Panc1 (cell line): ENCODE measurements at regions not wholly inside any gene's neighbourhood (a gene's known extent, or its start where the extent isn't known, plus 50 kb on each side); places are given as distances from the start of the nearest gene placed in this dataset.

Experiments
- ATAC-seq: fragments of 200-7000 bp; cut with Tn5 transposase; 2 replicates; pipeline ENCODE4 v1.9.1; 2020; ENCODE audit warnings: mild to moderate bottlenecking, moderate library complexity
- BruUV-seq: library from RNA; stranded (reverse); fragments of 400-500 nt; replicated peaks from 2 replicates; lab custom pipeline; 2021; lab: Mats Ljungman, UMichigan
- CTCF ChIA-PET: fragments of 300-600 bp; sonication (Branson Sonifier 250); formaldehyde crosslinking; loops from one replicate; lab custom pipeline; 2022; ENCODE audit warnings: antibody characterized with exemption; lab: Charles Lee
- POLR2A ChIA-PET: fragments of 300-600 bp; sonication (Branson Sonifier 250); formaldehyde crosslinking; loops from one replicate; lab custom pipeline; 2022; ENCODE audit warnings: antibody characterized with exemption; lab: Charles Lee
- DNase-seq: peaks from one replicate; pipeline ENCODE4 v3.0.0-alpha.2; 2010; ENCODE audit warnings: low read depth, low spot score
- H3K27ac ChIP-seq: 2 replicates; pipeline ENCODE4 v1.5.1; 2011; ENCODE audit warnings: mild to moderate bottlenecking, low read length, inconsistent platforms
- H3K27me3 ChIP-seq: fragments of 200-500 bp; sonication (Bioruptor generic); 2 replicates; pipeline ENCODE4 v1.6.0; 2014; ENCODE audit warnings: low read length, inconsistent platforms; ENCODE audit not compliant: control insufficient read depth, insufficient read depth
- H3K36me3 ChIP-seq: fragments of 200-500 bp; sonication (Bioruptor generic); 2 replicates; pipeline ENCODE4 v1.5.1; 2014; ENCODE audit warnings: inconsistent platforms, mild to moderate bottlenecking, low read length, moderate library complexity; ENCODE audit not compliant: control insufficient read depth, insufficient read depth
- H3K4me1 ChIP-seq: 2 replicates; pipeline ENCODE4 v1.5.1; 2011; ENCODE audit warnings: inconsistent platforms, mild to moderate bottlenecking, low read length, moderate library complexity; ENCODE audit not compliant: control insufficient read depth, insufficient read depth
- H3K4me3 ChIP-seq, 2 experiments: 2 replicates each; pipeline ENCODE4 v1.5.1; 2011 to 2012; ENCODE audit warnings: low read depth in 2 of 2, low read length in 2 of 2, mild to moderate bottlenecking in 2 of 2, inconsistent platforms in 1 of 2, moderate library complexity in 1 of 2
- H3K9me3 ChIP-seq: fragments of 200-500 bp; sonication (Bioruptor generic); 2 replicates; pipeline ENCODE4 v1.5.1; 2014; ENCODE audit warnings: low read depth, mild to moderate bottlenecking, inconsistent platforms, low read length, moderate library complexity; ENCODE audit not compliant: control insufficient read depth, insufficient read depth
- CTCF ChIP-seq: fragments of 450-650 bp; IDR thresholded peaks from 2 replicates; pipeline ENCODE4 v1.5.1; 2017; ENCODE audit warnings: mild to moderate bottlenecking
- POLR2AphosphoS5 ChIP-seq: IDR thresholded peaks from 2 replicates; pipeline ENCODE4 v1.6.1; 2012; ENCODE audit warnings: mild to moderate bottlenecking, low read depth, low read length, moderate library complexity
- REST ChIP-seq, 2 experiments: IDR thresholded peaks; 2 replicates each; pipeline ENCODE4 v1.6.1; 2011 to 2012; ENCODE audit warnings: low read depth in 2 of 2, control low read depth in 1 of 2, low read length in 1 of 2, mild to moderate bottlenecking in 1 of 2, moderate library complexity in 1 of 2; ENCODE audit not compliant: insufficient read depth in 1 of 2
- SIN3A ChIP-seq: IDR thresholded peaks from 2 replicates; pipeline ENCODE4 v1.6.1; 2012; ENCODE audit warnings: low read depth, mild to moderate bottlenecking, low read length, moderate library complexity, borderline replicate concordance; ENCODE audit not compliant: insufficient read depth
- TCF7L2 ChIP-seq: IDR thresholded peaks from 2 replicates; pipeline ENCODE4 v1.6.1; 2011; ENCODE audit warnings: mild to moderate bottlenecking, low read depth, low read length, inconsistent platforms
- in situ Hi-C: cut with HindIII; loops from 2 replicates; pipeline ENCODE4 v1.10.0; 2016; ENCODE audit warnings: low sequenced_read_pairs, low pct_unique_long_range_greater_than_20kb
- intact Hi-C: fragments of 100-400 bp; cut with micrococcal nuclease; formaldehyde crosslinking; loops from one replicate; pipeline ENCODE4 v1.10.0; 2022; ENCODE audit not compliant: unreplicated experiment

- H3K4me1 ChIP-seq: no peaks in the 10 kb centered on the region
- intact Hi-C loops: no loop called here
- BruUV-seq: no TSS peak
- no peak overlapping the region for H3K27ac ChIP-seq
- POLR2A ChIA-PET: no interaction called here
- ATAC-seq: no peak
- DNase-seq: no peak
- in situ Hi-C loops: no loop called here
- H3K27me3 ChIP-seq: peaks cover 1% of the 10 kb centered on the region; the same call in 1 of the 2 replicates
- CTCF ChIA-PET: no interaction called here
- no peak overlapping the region for H3K4me3 ChIP-seq
- TF ChIP-seq REST (IDR thresholded peaks at IDR 0.05; ENCODE audit: insufficient read depth in 1 of 2, low read depth in 2 of 2, low read length in 1 of 2) (no peak), SIN3A (no peak)
- no peaks in the 10 kb centered on the region for H3K9me3 ChIP-seq
- no peaks in the 10 kb centered on the region for H3K36me3 ChIP-seq
Measured at GRCh38 chr5:61995486-61995885, 310.5 kb upstream of the KIF2A start.

- ChIA-PET CTCF (no interaction called here), POLR2A (no interaction called here)
- TF ChIP-seq TCF7L2: no peak
- no peak for TF ChIP-seq SIN3A
- TF ChIP-seq REST (IDR thresholded peaks at IDR 0.05; ENCODE audit: insufficient read depth in 1 of 2, low read depth in 2 of 2, low read length in 1 of 2): no peak
- TF ChIP-seq POLR2AphosphoS5: no peak
- no peak for TF ChIP-seq CTCF
- no peaks in the 10 kb centered on the region for H3K36me3 ChIP-seq
- no peaks in the 10 kb centered on the region for H3K9me3 ChIP-seq
- in situ Hi-C loops: no loop called here
- no peak for DNase-seq
- H3K27ac ChIP-seq: no peak overlapping the region
- ATAC-seq: no peak
- H3K27me3 ChIP-seq: no peaks in the 10 kb centered on the region; the same call in 1 of the 2 replicates
- no peak overlapping the region for H3K4me3 ChIP-seq
- no TSS peak for BruUV-seq
- intact Hi-C loops: no loop called here
- no peaks in the 10 kb centered on the region for H3K4me1 ChIP-seq
Measured at GRCh38 chr5:61999371-61999770, 306.6 kb upstream of the KIF2A start.
